HepG2 (cell line): ENCODE measurements at regions not wholly inside any gene's neighbourhood (a gene's known extent, or its start where the extent isn't known, plus 50 kb on each side); places are given as distances from the start of the nearest gene placed in this dataset.

ENCODE experiments used
- ATAC-seq: fragments of 200-7000 bp; cut with Tn5 transposase; 3 replicates; pipeline ENCODE4 v1.9.1; 2020; ENCODE audit warnings: mild to moderate bottlenecking, moderate library complexity
- BruUV-seq: library from RNA; stranded (reverse); fragments of 400-500 nt; replicated peaks from 2 replicates; lab custom pipeline; 2021; lab: Mats Ljungman, UMichigan
- CTCF ChIA-PET: fragments of 300-600 bp; formaldehyde crosslinking; extraction: SDS; loops from one replicate; lab custom pipeline; 2021; ENCODE audit warnings: low total read pairs, inconsistent platforms, low intra/inter-chr PET ratio; lab: Yijun Ruan, JAX
- POLR2A ChIA-PET: fragments of 350-600 bp; sonication (Branson Sonifier 250); formaldehyde crosslinking; loops from one replicate; lab custom pipeline; 2020; ENCODE audit warnings: antibody characterized with exemption, inconsistent platforms; lab: Yijun Ruan, JAX
- DNase-seq: peaks from one replicate; pipeline ENCODE4 v3.0.0-alpha.2; 2015; ENCODE audit warnings: low spot score
- FAIRE-seq: peaks from 3 replicates; lab custom pipeline; 2011; peaks lifted over from hg19 to GRCh38; lab: Jason Lieb, UNC
- H2AFZ ChIP-seq: one replicate; pipeline ENCODE4 v1.6.1; 2011; ENCODE audit warnings: low read length, inconsistent platforms
- H3K27ac ChIP-seq: fragments of 300-600 bp; 3 replicates; pipeline ENCODE4 v1.8.0; 2011; ENCODE audit warnings: mixed run types, mild to moderate bottlenecking, mixed read lengths, low read length, inconsistent platforms; ENCODE audit not compliant: insufficient read depth; ENCODE audit errors: extremely low read length
- H3K27me3 ChIP-seq, 2 experiments: fragments of 200-600 bp in 1 of 2; 2 replicates in 1 of 2; 3 replicates in 1 of 2; pipeline versions ENCODE4 v1.6.0 to v1.8.0; 2011; ENCODE audit warnings: low read length in 2 of 2, mild to moderate bottlenecking in 2 of 2, moderate library complexity in 2 of 2, inconsistent platforms in 1 of 2; ENCODE audit not compliant: insufficient read depth in 2 of 2, control insufficient read depth in 1 of 2
- H3K36me3 ChIP-seq, 2 experiments: fragments of 200-600 bp in 1 of 2; replicated peaks in 1 of 2; 2 replicates in 1 of 2; 3 replicates in 1 of 2; pipeline versions ENCODE4 v1.5.1 to v1.8.0; 2011; ENCODE audit warnings: low read length in 2 of 2, inconsistent platforms in 1 of 2; ENCODE audit not compliant: insufficient read depth in 2 of 2, control insufficient read depth in 1 of 2
- H3K4me1 ChIP-seq: 2 replicates; pipeline ENCODE4 v1.5.1; 2012; ENCODE audit warnings: low read length, inconsistent platforms; ENCODE audit not compliant: insufficient read depth
- H3K4me2 ChIP-seq: 2 replicates; pipeline ENCODE4 v1.6.0; 2011; ENCODE audit warnings: low read depth, low read length, inconsistent platforms
- H3K4me3 ChIP-seq, 3 experiments: fragments of 200-600 bp in 1 of 3; sonication (generic), shearing (Covaris generic) in 1 of 3; replicated peaks in 1 of 3; 2 replicates each; pipeline ENCODE4 v1.5.1; 2011 to 2016; ENCODE audit warnings: low read length in 3 of 3, inconsistent platforms in 2 of 3, low read depth in 2 of 3, mild to moderate bottlenecking in 2 of 3, control low read depth in 1 of 3, mixed read lengths in 1 of 3; ENCODE audit not compliant: insufficient read depth in 1 of 3
- H3K79me2 ChIP-seq: one replicate; pipeline ENCODE4 v1.6.1; 2011; ENCODE audit warnings: low read length, inconsistent platforms; ENCODE audit not compliant: insufficient read depth
- H3K9ac ChIP-seq: 2 replicates; pipeline ENCODE4 v1.6.0; 2011; ENCODE audit warnings: mild to moderate bottlenecking, low read depth, low read length, inconsistent platforms; ENCODE audit not compliant: insufficient read depth
- H3K9me3 ChIP-seq: 2 replicates; pipeline ENCODE4 v1.5.1; 2012; ENCODE audit warnings: mild to moderate bottlenecking, low read length
- H4K20me1 ChIP-seq: 2 replicates; pipeline ENCODE4 v1.6.0; 2011; ENCODE audit warnings: inconsistent platforms, mild to moderate bottlenecking, low read length, moderate library complexity; ENCODE audit not compliant: insufficient read depth
- KDM1A ChIP-seq: IDR thresholded peaks from 2 replicates; pipeline ENCODE4 v1.6.1; 2016; ENCODE audit warnings: missing compliant biosample characterization
- MTA3 ChIP-seq: sonication (generic); formaldehyde crosslinking; IDR thresholded peaks from 2 replicates; pipeline ENCODE4 v1.4.0; 2020; ENCODE audit warnings: missing genetic modification reagents
- MXD4 ChIP-seq: IDR thresholded peaks from 2 replicates; pipeline ENCODE4 v1.6.1; 2016; ENCODE audit warnings: mild to moderate bottlenecking, missing biosample characterization, missing genetic modification reagents
- SAFB2 ChIP-seq: sonication (generic); formaldehyde crosslinking; IDR thresholded peaks from 2 replicates; pipeline ENCODE4 v1.5.1; 2020; ENCODE audit warnings: missing genetic modification reagents, low read depth, mild to moderate bottlenecking, borderline replicate concordance
- TEAD2 ChIP-seq: sonication (generic); formaldehyde crosslinking; IDR thresholded peaks from 2 replicates; pipeline ENCODE4 v1.9.0; 2021; ENCODE audit warnings: missing genetic modification reagents
- TOE1 ChIP-seq: sonication (generic); formaldehyde crosslinking; IDR thresholded peaks from 2 replicates; pipeline ENCODE4 v1.4.0; 2020; ENCODE audit warnings: mild to moderate bottlenecking, missing genetic modification reagents
- TSC22D2 ChIP-seq: sonication (generic); formaldehyde crosslinking; IDR thresholded peaks from 2 replicates; pipeline ENCODE4 v1.5.1; 2020; ENCODE audit warnings: missing genetic modification reagents, mild to moderate bottlenecking, borderline replicate concordance
- U2AF2 ChIP-seq: fragments of 200-400 bp; formaldehyde crosslinking; IDR thresholded peaks from 2 replicates; pipeline ENCODE4 v1.6.1; 2017; ENCODE audit warnings: low read depth, mild to moderate bottlenecking, low read length
- ZBTB8A ChIP-seq: sonication (generic); formaldehyde crosslinking; IDR thresholded peaks from 2 replicates; pipeline ENCODE4 v1.4.0; 2020; ENCODE audit warnings: mild to moderate bottlenecking, low read depth, missing genetic modification reagents, borderline replicate concordance
- ZC3H4 ChIP-seq: sonication (generic); formaldehyde crosslinking; IDR thresholded peaks from 2 replicates; pipeline ENCODE4 v1.4.0; 2020; ENCODE audit warnings: missing genetic modification reagents, borderline replicate concordance
- ZMYM3 ChIP-seq: sonication (generic); formaldehyde crosslinking; IDR thresholded peaks from 2 replicates; pipeline ENCODE4 v1.5.1; 2020; ENCODE audit warnings: mild to moderate bottlenecking, missing genetic modification reagents
- ZNF160 ChIP-seq: sonication (generic); formaldehyde crosslinking; IDR thresholded peaks from 2 replicates; pipeline ENCODE4 v1.8.0; 2022; ENCODE audit warnings: mild to moderate bottlenecking, inconsistent platforms, missing genetic modification reagents
- ZNF256 ChIP-seq: sonication (generic); formaldehyde crosslinking; conservative IDR thresholded peaks from 2 replicates; pipeline ENCODE4 v1.4.0; 2020; ENCODE audit warnings: missing genetic modification reagents
- ZNF354B ChIP-seq: sonication (generic); formaldehyde crosslinking; IDR thresholded peaks from 2 replicates; pipeline ENCODE4 v1.8.0; 2022; ENCODE audit warnings: mild to moderate bottlenecking, missing genetic modification reagents
- ZNF746 ChIP-seq: sonication (generic); formaldehyde crosslinking; IDR thresholded peaks from 2 replicates; pipeline ENCODE4 v1.8.0; 2022; ENCODE audit warnings: mild to moderate bottlenecking, missing genetic modification reagents
- ZSCAN20 ChIP-seq: sonication (generic); formaldehyde crosslinking; IDR thresholded peaks from 2 replicates; pipeline ENCODE4 v1.4.0; 2020; ENCODE audit warnings: missing genetic modification reagents, mild to moderate bottlenecking, borderline replicate concordance
- WGBS: methylation state at CpG from one replicate; pipeline ENCODE4 v1.1.6; 2017; ENCODE audit warnings: low lambda C conversion rate; 5-methylcytosine and 5-hydroxymethylcytosine counted together
- in situ Hi-C: cut with HindIII; loops from 2 replicates; pipeline ENCODE4 v1.10.0; 2017; ENCODE audit warnings: low pct_unique_long_range_greater_than_20kb; ENCODE audit not compliant: extremely low pct_ligation_motif_present
- intact Hi-C: fragments of 100-400 bp; cut with micrococcal nuclease; formaldehyde crosslinking; loops from one replicate; pipeline ENCODE4 v1.10.0; 2022; ENCODE audit not compliant: unreplicated experiment
- TF ChIP-seq, protein P1 (sequence below): sonication (generic); formaldehyde crosslinking; IDR thresholded peaks from 2 replicates; pipeline ENCODE4 v1.5.0; 2020; ENCODE audit warnings: mild to moderate bottlenecking, missing genetic modification reagents
- TF ChIP-seq, protein P2 (sequence below): sonication (generic); formaldehyde crosslinking; IDR thresholded peaks from 2 replicates; pipeline ENCODE4 v1.4.0; 2020; ENCODE audit warnings: missing genetic modification reagents

- ChIA-PET CTCF (no interaction called here), POLR2A (no interaction called here)
- in situ Hi-C loops: no loop called here
These were observed 157.5 kb upstream of the FGGY start for GRCh38 chr1:59139396-59139795.

GRCh38 chr1:59141267-59141863 lies 155.5 kb upstream of the FGGY start:
- FAIRE-seq: no peak
- no TSS peak for BruUV-seq
- DNase-seq: no peak
- Histone ChIP-seq H3K4me3 (no peak overlapping the region), H3K79me2 (no peaks in the 10 kb centered on the region), H3K4me2 (no peak overlapping the region), H3K9ac (no peak overlapping the region), H3K27me3 (no peaks in the 10 kb centered on the region; a peak in 2 of 5 replicates), H3K4me1 (peaks cover 28% of the 10 kb centered on the region), H4K20me1 (no peaks in the 10 kb centered on the region), H3K36me3 (no peaks in the 10 kb centered on the region), H2AFZ (no peak overlapping the region), H3K9me3 (no peaks in the 10 kb centered on the region), H3K27ac (no peak overlapping the region)
- ChIA-PET CTCF (no interaction called here), POLR2A (no interaction called here)
- in situ Hi-C loops: no loop called here
- intact Hi-C loops: loop anchor here (10.0 kb wide), 2 partner anchors 153 to 357 kb away; partner anchors contain the start of genes FGGY and JUN
- TF ChIP-seq ZNF256 (CRISPR knock-in tag) (no peak), TEAD2 (CRISPR knock-in tag) (no peak), ZC3H4 (CRISPR knock-in tag) (no peak), TSC22D2 (CRISPR knock-in tag) (no peak), KDM1A (no peak)
- TF ChIP-seq, protein P1, sequence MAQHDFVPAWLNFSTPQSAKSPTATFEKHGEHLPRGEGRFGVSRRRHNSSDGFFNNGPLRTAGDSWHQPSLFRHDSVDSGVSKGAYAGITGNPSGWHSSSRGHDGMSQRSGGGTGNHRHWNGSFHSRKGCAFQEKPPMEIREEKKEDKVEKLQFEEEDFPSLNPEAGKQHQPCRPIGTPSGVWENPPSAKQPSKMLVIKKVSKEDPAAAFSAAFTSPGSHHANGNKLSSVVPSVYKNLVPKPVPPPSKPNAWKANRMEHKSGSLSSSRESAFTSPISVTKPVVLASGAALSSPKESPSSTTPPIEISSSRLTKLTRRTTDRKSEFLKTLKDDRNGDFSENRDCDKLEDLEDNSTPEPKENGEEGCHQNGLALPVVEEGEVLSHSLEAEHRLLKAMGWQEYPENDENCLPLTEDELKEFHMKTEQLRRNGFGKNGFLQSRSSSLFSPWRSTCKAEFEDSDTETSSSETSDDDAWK: no peak
- 52% methylated on average over 4 of the region's 4 CpGs for WGBS
- ATAC-seq: no peak

More at GRCh38 chr1:59139396-59139795, 157.5 kb upstream of the FGGY start:
- H3K27me3 ChIP-seq: no peaks in the 10 kb centered on the region; a peak in 2 of 5 replicates
- no peaks in the 10 kb centered on the region for H4K20me1 ChIP-seq
- no peak for FAIRE-seq
- no peak overlapping the region for H3K27ac ChIP-seq
- no peaks in the 10 kb centered on the region for H3K36me3 ChIP-seq
- H3K9me3 ChIP-seq: no peaks in the 10 kb centered on the region
- no peak overlapping the region for H3K9ac ChIP-seq
- intact Hi-C loops: no loop called here
- TF ChIP-seq, protein P2, sequence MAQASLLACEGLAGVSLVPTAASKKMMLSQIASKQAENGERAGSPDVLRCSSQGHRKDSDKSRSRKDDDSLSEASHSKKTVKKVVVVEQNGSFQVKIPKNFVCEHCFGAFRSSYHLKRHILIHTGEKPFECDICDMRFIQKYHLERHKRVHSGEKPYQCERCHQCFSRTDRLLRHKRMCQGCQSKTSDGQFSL (CRISPR knock-in tag): no peak
- TF ChIP-seq ZNF746 (CRISPR knock-in tag): no peak
- no peak for TF ChIP-seq ZBTB8A (CRISPR knock-in tag)
- TF ChIP-seq U2AF2: no peak
- TF ChIP-seq TOE1 (CRISPR knock-in tag): no peak
- TF ChIP-seq ZMYM3 (CRISPR knock-in tag): no peak
- TF ChIP-seq MTA3 (CRISPR knock-in tag): no peak
- no peak for TF ChIP-seq ZNF354B
- TF ChIP-seq ZSCAN20: no peak
- no peak for TF ChIP-seq SAFB2 (CRISPR knock-in tag)
- no peak for TF ChIP-seq MXD4 (CRISPR knock-in tag)
- no peak for TF ChIP-seq ZNF160 (CRISPR knock-in tag)
- TF ChIP-seq, all 625 proteins: peak for 0
- Histone ChIP-seq H3K79me2 (no peaks in the 10 kb centered on the region), H2AFZ (no peak overlapping the region), H3K4me3 (no peak overlapping the region), H3K4me1 (peaks cover 28% of the 10 kb centered on the region), H3K4me2 (no peak overlapping the region)
- 23% methylated on average over 2 of the region's 2 CpGs for WGBS
- BruUV-seq: no TSS peak
- DNase-seq: peak; percentile 6
- peak; percentile 50; the same call in 2 of the 3 replicates for ATAC-seq
